Nephron progenitor cell (in vitro differentiated cells): ENCODE measurements at regions not wholly inside any gene's neighbourhood (a gene's known extent, or its start where the extent isn't known, plus 50 kb on each side); places are given as distances from the start of the nearest gene placed in this dataset.

ENCODE experiments used
- DNase-seq: peaks from one replicate; pipeline ENCODE4 v3.0.0; 2021
- H3K27ac Mint-ChIP-seq: 2 replicates; pipeline ENCODE4 v1.8.0; 2021; ENCODE audit warnings: mild to moderate bottlenecking, moderate library complexity, mixed read lengths
- H3K27me3 Mint-ChIP-seq: 2 replicates; pipeline ENCODE4 v1.8.0; 2021; ENCODE audit warnings: mild to moderate bottlenecking, low read depth, mixed read lengths; ENCODE audit not compliant: poor library complexity
- H3K36me3 Mint-ChIP-seq: 2 replicates; pipeline ENCODE4 v1.8.0; 2021; ENCODE audit warnings: low read depth, mixed read lengths
- H3K4me1 Mint-ChIP-seq: 2 replicates; pipeline ENCODE4 v1.8.0; 2021; ENCODE audit warnings: mixed read lengths
- H3K4me3 Mint-ChIP-seq: 2 replicates; pipeline ENCODE4 v1.8.0; 2021; ENCODE audit warnings: mild to moderate bottlenecking, moderate library complexity, mixed read lengths
- H3K9me3 Mint-ChIP-seq: 2 replicates; pipeline ENCODE4 v1.8.0; 2021; ENCODE audit warnings: mild to moderate bottlenecking, moderate library complexity, mixed read lengths
- CTCF ChIP-seq: fragments of 200-600 bp; sonication (generic); IDR thresholded peaks from 2 replicates; pipeline ENCODE4 v1.5.0; 2021; ENCODE audit warnings: antibody characterized with exemption

DNA sequence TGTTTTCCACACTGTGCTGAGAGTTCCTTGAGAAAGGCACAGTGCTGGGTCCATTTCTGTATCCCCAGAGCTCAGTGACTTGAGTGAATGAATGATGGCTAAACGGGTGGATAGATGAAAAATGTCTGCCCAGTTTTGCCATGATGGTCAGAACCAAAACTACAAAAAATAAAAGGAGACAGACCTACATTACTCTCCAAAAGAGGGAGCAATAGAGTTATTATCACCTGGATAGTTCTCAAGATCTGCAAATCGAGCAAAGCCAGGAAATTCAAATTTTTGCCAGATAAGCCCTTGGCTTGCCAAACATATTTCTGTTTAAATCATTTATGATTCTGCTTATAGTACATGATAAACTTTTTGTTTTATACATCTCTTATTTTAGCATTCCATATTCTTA, 214.2 kb upstream of the ZNF462 start:
- DNase-seq = no peak
- H3K27me3 Mint-ChIP-seq = peaks cover 4% of the 10 kb centered on the region
- no peak for TF ChIP-seq CTCF
- no peaks in the 10 kb centered on the region for H3K4me1 Mint-ChIP-seq
- no peak overlapping the region for H3K4me3 Mint-ChIP-seq
- no peak overlapping the region for H3K27ac Mint-ChIP-seq
- H3K9me3 Mint-ChIP-seq = no peaks in the 10 kb centered on the region
- H3K36me3 Mint-ChIP-seq = no peaks in the 10 kb centered on the region

DNA sequence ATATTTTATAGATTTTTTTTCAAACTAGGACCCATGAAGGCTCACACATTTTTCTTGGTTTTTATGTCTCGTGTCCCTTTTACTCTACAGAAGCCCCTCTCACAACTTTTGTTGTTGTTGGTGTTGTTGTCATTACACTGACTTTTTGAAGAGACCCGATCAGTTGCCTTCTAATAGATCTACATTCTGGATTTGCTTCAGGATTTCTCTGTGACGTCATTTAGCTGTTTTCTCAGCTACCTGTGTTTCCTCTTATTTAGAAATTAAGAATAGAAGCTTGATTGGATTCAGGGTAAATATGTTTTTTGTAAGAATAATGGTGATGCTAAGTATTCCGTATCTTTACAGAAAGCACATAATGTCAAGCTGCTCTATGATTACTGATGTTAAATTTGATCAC, 213.3 kb upstream of the ZNF462 start:
- Mint-ChIP-seq H3K27me3 (peaks cover 4% of the 10 kb centered on the region), H3K4me1 (no peaks in the 10 kb centered on the region), H3K4me3 (no peak overlapping the region), H3K27ac (no peak overlapping the region), H3K36me3 (no peaks in the 10 kb centered on the region), H3K9me3 (no peaks in the 10 kb centered on the region)
- DNase-seq = no peak
- no peak for TF ChIP-seq CTCF

- Mint-ChIP-seq H3K4me3 (no peak overlapping the region), H3K9me3 (no peaks in the 10 kb centered on the region), H3K4me1 (no peaks in the 10 kb centered on the region), H3K36me3 (no peaks in the 10 kb centered on the region), H3K27me3 (no peaks in the 10 kb centered on the region), H3K27ac (no peak overlapping the region)
- no peak for DNase-seq
- no peak for TF ChIP-seq CTCF
Measured at GRCh38 chr9:106653213-106653612, 209.8 kb upstream of the ZNF462 start.

GRCh38 chr9:106655966-106656365, 207.0 kb upstream of the ZNF462 start:
- Mint-ChIP-seq H3K9me3 (no peaks in the 10 kb centered on the region), H3K27me3 (no peaks in the 10 kb centered on the region), H3K4me3 (no peak overlapping the region), H3K4me1 (no peaks in the 10 kb centered on the region), H3K27ac (no peak overlapping the region), H3K36me3 (no peaks in the 10 kb centered on the region)
- no peak for TF ChIP-seq CTCF
- DNase-seq = no peak

- Mint-ChIP-seq H3K9me3 (no peaks in the 10 kb centered on the region), H3K4me1 (no peaks in the 10 kb centered on the region), H3K27me3 (no peaks in the 10 kb centered on the region), H3K36me3 (no peaks in the 10 kb centered on the region), H3K27ac (no peak overlapping the region), H3K4me3 (no peak overlapping the region)
- no peak for TF ChIP-seq CTCF
- DNase-seq = no peak
Measured at GRCh38 chr9:106657926-106658325, 205.0 kb upstream of the ZNF462 start.

DNA sequence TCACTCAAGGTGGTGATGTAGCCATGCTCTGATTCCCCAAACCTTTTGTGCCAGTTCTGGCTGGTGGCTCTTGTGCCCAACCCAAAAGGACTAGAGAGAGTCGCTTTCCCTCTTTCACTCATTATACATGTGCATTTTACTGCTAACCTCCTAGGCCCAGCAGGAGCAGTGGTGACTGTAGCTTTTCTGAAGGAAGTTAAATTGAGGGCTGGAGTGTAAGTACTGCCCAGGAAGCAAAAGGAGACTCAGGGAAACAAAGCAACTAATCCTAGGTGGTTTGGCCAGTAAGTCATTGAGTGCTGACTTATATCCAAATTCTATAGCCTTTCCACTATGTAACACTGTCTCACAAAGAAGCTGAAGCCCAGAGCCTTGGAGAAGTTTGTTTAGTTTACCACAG, 194.4 kb upstream of the ZNF462 start:
- H3K9me3 Mint-ChIP-seq = no peaks in the 10 kb centered on the region
- no peaks in the 10 kb centered on the region for H3K36me3 Mint-ChIP-seq

More for the DNA sequence above, 194.4 kb upstream of the ZNF462 start:
- TF ChIP-seq CTCF = no peak
- Mint-ChIP-seq H3K4me3 (no peak overlapping the region), H3K4me1 (no peaks in the 10 kb centered on the region), H3K27ac (no peak overlapping the region), H3K27me3 (no peaks in the 10 kb centered on the region)
- no peak for DNase-seq
